ENCODE measurements at regions not wholly inside any gene's neighbourhood (a gene's known extent, or its start where the extent isn't known, plus 50 kb on each side); places are given as distances from the start of the nearest gene placed in this dataset.

DNA sequence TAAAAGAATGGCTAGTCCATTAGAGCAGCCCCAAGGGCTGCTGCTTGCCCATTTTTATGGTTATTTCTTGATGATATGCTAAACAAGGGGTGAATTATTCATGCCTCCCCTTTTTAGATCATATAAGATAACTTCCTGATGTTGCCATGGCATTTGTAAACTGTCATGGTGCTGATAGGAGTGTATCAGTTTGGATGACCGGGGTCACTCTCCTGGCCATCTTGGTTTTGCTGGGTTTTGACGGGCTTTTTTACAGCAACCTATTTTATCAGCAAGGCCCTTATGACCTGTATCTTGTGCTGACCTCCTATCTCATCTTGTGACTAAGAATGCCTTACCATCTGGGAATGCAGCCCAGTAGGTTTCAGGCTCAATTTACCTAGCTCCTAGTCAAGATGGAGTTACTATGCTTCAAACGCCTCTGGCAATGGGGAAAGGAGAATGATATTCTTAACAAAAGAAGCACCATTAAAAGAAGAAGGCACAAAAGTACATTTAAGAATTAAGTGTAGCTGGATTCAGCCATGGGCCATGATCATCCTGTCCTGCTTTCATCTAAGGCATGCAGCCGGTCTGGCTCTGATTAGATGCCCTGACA, 1156.0 kb downstream of the PCDH9 start:
- H3K9me3 Mint-ChIP-seq, result no peaks in the 10 kb centered on the region
- H2AFZ ChIP-seq, result peak overlapping the region; percentile 50; the same call in 1 of the 2 replicates
- no peaks in the 10 kb centered on the region for H3K36me3 ChIP-seq (ENCODE audit: insufficient read depth)
- H3K27me3 Mint-ChIP-seq (ENCODE audit: insufficient read depth, low read depth, poor library complexity), result no peaks in the 10 kb centered on the region
- no peaks in the 10 kb centered on the region for H3K27me3 ChIP-seq (ENCODE audit: insufficient read depth)
- H4K20me1 ChIP-seq (replicated peaks; ENCODE audit: insufficient read depth), result no peaks in the 10 kb centered on the region
- peaks cover 2% of the 10 kb centered on the region; the same call in 1 of the 3 replicates for H3K4me1 Mint-ChIP-seq
- TF ChIP-seq STAT1 (IDR thresholded peaks at IDR 0.05; ENCODE audit: unreplicated experiment) (no peak), EZH2phosphoT487 (IDR thresholded peaks at IDR 0.05; ENCODE audit: unreplicated experiment) (no peak), JUNB (IDR thresholded peaks at IDR 0.05; ENCODE audit: unreplicated experiment) (no peak), CREB1 (CRISPR knock-in tag; IDR thresholded peaks at IDR 0.05; ENCODE audit: low read depth) (no peak), EZH2 (IDR thresholded peaks at IDR 0.05; ENCODE audit: low read depth, unreplicated experiment) (no peak), ZNF331 (CRISPR knock-in tag; IDR thresholded peaks at IDR 0.05; ENCODE audit: low read depth) (no peak), ZNF114 (CRISPR knock-in tag; IDR thresholded peaks at IDR 0.05) (no peak), POLR2AphosphoS5 (IDR thresholded peaks at IDR 0.05; ENCODE audit: low read depth) (no peak), NANOG (IDR thresholded peaks at IDR 0.05; ENCODE audit: borderline replicate concordance) (no peak)
- TF ChIP-seq, protein P1, sequence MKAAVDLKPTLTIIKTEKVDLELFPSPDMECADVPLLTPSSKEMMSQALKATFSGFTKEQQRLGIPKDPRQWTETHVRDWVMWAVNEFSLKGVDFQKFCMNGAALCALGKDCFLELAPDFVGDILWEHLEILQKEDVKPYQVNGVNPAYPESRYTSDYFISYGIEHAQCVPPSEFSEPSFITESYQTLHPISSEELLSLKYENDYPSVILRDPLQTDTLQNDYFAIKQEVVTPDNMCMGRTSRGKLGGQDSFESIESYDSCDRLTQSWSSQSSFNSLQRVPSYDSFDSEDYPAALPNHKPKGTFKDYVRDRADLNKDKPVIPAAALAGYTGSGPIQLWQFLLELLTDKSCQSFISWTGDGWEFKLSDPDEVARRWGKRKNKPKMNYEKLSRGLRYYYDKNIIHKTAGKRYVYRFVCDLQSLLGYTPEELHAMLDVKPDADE (IDR thresholded peaks at IDR 0.05), result no peak
- TF ChIP-seq, protein P2, sequence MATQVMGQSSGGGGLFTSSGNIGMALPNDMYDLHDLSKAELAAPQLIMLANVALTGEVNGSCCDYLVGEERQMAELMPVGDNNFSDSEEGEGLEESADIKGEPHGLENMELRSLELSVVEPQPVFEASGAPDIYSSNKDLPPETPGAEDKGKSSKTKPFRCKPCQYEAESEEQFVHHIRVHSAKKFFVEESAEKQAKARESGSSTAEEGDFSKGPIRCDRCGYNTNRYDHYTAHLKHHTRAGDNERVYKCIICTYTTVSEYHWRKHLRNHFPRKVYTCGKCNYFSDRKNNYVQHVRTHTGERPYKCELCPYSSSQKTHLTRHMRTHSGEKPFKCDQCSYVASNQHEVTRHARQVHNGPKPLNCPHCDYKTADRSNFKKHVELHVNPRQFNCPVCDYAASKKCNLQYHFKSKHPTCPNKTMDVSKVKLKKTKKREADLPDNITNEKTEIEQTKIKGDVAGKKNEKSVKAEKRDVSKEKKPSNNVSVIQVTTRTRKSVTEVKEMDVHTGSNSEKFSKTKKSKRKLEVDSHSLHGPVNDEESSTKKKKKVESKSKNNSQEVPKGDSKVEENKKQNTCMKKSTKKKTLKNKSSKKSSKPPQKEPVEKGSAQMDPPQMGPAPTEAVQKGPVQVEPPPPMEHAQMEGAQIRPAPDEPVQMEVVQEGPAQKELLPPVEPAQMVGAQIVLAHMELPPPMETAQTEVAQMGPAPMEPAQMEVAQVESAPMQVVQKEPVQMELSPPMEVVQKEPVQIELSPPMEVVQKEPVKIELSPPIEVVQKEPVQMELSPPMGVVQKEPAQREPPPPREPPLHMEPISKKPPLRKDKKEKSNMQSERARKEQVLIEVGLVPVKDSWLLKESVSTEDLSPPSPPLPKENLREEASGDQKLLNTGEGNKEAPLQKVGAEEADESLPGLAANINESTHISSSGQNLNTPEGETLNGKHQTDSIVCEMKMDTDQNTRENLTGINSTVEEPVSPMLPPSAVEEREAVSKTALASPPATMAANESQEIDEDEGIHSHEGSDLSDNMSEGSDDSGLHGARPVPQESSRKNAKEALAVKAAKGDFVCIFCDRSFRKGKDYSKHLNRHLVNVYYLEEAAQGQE (IDR thresholded peaks at IDR 0.05; ENCODE audit: unreplicated experiment), result no peak
- TF ChIP-seq, protein P3, sequence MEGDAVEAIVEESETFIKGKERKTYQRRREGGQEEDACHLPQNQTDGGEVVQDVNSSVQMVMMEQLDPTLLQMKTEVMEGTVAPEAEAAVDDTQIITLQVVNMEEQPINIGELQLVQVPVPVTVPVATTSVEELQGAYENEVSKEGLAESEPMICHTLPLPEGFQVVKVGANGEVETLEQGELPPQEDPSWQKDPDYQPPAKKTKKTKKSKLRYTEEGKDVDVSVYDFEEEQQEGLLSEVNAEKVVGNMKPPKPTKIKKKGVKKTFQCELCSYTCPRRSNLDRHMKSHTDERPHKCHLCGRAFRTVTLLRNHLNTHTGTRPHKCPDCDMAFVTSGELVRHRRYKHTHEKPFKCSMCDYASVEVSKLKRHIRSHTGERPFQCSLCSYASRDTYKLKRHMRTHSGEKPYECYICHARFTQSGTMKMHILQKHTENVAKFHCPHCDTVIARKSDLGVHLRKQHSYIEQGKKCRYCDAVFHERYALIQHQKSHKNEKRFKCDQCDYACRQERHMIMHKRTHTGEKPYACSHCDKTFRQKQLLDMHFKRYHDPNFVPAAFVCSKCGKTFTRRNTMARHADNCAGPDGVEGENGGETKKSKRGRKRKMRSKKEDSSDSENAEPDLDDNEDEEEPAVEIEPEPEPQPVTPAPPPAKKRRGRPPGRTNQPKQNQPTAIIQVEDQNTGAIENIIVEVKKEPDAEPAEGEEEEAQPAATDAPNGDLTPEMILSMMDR (conservative IDR thresholded peaks at IDR 0.05; ENCODE audit: low read depth in 2 of 2), result no peak
- TF ChIP-seq, protein P4, sequence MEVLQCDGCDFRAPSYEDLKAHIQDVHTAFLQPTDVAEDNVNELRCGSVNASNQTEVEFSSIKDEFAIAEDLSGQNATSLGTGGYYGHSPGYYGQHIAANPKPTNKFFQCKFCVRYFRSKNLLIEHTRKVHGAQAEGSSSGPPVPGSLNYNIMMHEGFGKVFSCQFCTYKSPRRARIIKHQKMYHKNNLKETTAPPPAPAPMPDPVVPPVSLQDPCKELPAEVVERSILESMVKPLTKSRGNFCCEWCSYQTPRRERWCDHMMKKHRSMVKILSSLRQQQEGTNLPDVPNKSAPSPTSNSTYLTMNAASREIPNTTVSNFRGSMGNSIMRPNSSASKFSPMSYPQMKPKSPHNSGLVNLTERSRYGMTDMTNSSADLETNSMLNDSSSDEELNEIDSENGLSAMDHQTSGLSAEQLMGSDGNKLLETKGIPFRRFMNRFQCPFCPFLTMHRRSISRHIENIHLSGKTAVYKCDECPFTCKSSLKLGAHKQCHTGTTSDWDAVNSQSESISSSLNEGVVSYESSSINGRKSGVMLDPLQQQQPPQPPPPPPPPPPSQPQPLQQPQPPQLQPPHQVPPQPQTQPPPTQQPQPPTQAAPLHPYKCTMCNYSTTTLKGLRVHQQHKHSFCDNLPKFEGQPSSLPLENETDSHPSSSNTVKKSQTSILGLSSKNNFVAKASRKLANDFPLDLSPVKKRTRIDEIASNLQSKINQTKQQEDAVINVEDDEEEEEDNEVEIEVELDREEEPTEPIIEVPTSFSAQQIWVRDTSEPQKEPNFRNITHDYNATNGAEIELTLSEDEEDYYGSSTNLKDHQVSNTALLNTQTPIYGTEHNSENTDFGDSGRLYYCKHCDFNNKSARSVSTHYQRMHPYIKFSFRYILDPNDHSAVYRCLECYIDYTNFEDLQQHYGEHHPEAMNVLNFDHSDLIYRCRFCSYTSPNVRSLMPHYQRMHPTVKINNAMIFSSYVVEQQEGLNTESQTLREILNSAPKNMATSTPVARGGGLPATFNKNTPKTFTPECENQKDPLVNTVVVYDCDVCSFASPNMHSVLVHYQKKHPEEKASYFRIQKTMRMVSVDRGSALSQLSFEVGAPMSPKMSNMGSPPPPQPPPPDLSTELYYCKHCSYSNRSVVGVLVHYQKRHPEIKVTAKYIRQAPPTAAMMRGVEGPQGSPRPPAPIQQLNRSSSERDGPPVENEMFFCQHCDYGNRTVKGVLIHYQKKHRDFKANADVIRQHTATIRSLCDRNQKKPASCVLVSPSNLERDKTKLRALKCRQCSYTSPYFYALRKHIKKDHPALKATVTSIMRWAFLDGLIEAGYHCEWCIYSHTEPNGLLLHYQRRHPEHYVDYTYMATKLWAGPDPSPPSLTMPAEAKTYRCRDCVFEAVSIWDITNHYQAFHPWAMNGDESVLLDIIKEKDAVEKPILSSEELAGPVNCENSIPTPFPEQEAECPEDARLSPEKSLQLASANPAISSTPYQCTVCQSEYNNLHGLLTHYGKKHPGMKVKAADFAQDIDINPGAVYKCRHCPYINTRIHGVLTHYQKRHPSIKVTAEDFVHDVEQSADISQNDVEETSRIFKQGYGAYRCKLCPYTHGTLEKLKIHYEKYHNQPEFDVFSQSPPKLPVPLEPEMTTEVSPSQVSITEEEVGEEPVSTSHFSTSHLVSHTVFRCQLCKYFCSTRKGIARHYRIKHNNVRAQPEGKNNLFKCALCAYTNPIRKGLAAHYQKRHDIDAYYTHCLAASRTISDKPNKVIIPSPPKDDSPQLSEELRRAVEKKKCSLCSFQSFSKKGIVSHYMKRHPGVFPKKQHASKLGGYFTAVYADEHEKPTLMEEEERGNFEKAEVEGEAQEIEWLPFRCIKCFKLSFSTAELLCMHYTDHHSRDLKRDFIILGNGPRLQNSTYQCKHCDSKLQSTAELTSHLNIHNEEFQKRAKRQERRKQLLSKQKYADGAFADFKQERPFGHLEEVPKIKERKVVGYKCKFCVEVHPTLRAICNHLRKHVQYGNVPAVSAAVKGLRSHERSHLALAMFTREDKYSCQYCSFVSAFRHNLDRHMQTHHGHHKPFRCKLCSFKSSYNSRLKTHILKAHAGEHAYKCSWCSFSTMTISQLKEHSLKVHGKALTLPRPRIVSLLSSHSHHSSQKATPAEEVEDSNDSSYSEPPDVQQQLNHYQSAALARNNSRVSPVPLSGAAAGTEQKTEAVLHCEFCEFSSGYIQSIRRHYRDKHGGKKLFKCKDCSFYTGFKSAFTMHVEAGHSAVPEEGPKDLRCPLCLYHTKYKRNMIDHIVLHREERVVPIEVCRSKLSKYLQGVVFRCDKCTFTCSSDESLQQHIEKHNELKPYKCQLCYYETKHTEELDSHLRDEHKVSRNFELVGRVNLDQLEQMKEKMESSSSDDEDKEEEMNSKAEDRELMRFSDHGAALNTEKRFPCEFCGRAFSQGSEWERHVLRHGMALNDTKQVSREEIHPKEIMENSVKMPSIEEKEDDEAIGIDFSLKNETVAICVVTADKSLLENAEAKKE (CRISPR knock-in tag; IDR thresholded peaks at IDR 0.05), result no peak
- H3K9me2 ChIP-seq (ENCODE audit: insufficient read depth), result 0 out of 2 replicates have a peak, but pooled peaks cover 9% of the 10 kb centered on the region
- no peak overlapping the region for H3K4me2 ChIP-seq
- no peaks in the 10 kb centered on the region for H3K4me1 ChIP-seq (ENCODE audit: insufficient read depth)
- no peak overlapping the region for H3K27ac ChIP-seq (ENCODE audit: low read depth)
- no peaks in the 10 kb centered on the region for H3K36me3 Mint-ChIP-seq (ENCODE audit: low read depth)
- H3F3A ChIP-seq (replicated peaks; ENCODE audit: low read depth), result no peaks in the 10 kb centered on the region
- no peaks in the 10 kb centered on the region for H3K79me2 ChIP-seq (replicated peaks; ENCODE audit: insufficient read depth)
- DNase-seq (ENCODE audit: low spot score) (no peak), ATAC-seq (no peak)
- H3K4me3 Mint-ChIP-seq, result no peak overlapping the region
- no peak overlapping the region for H3K4me3 ChIP-seq
- no peak overlapping the region for H3K27ac Mint-ChIP-seq

All from GM23338 (cell line).